Psoas muscle (tissue), 7 donors: ENCODE measurements at regions not wholly inside any gene's neighbourhood (a gene's known extent, or its start where the extent isn't known, plus 50 kb on each side); places are given as distances from the start of the nearest gene placed in this dataset.

Experiments
- ATAC-seq, 4 donors: fragments of 200-7000 bp; cut with Tn5 transposase; one replicate each; pipeline ENCODE4 v1.9.1; 2020; ENCODE audit warnings: moderate library complexity in 3 of 4, mild to moderate bottlenecking in 2 of 4
- DNase-seq, 2 donors: peaks; one replicate each; pipeline ENCODE4 v3.0.0-alpha.2; 2020
- H3K27ac ChIP-seq: fragments of 200-600 bp; one replicate; pipeline ENCODE4 v1.8.0; 2022
- H3K27me3 ChIP-seq, 3 donors: fragments of 200-600 bp in 1 of 3; one replicate each; pipeline versions ENCODE4 v1.6.1 to v1.8.0; 2013 to 2022; ENCODE audit warnings: low read length in 2 of 3, mild to moderate bottlenecking in 2 of 3, moderate library complexity in 1 of 3; ENCODE audit not compliant: insufficient read depth in 3 of 3
- H3K36me3 ChIP-seq, 2 donors: fragments of 200-600 bp in 1 of 2; one replicate each; pipeline versions ENCODE4 v1.6.1 to v1.8.0; 2013 to 2022; ENCODE audit warnings: low read depth in 1 of 2, mild to moderate bottlenecking in 1 of 2, moderate library complexity in 1 of 2; ENCODE audit not compliant: insufficient read depth in 1 of 2
- H3K4me1 ChIP-seq: fragments of 200-600 bp; one replicate; pipeline ENCODE4 v1.8.0; 2022
- H3K4me3 ChIP-seq: fragments of 200-600 bp; one replicate; pipeline ENCODE4 v1.8.0; 2022; ENCODE audit warnings: mild to moderate bottlenecking
- H3K9me3 ChIP-seq: fragments of 200-600 bp; one replicate; pipeline ENCODE4 v1.8.0; 2022
- CTCF ChIP-seq: fragments of 200-600 bp; IDR thresholded peaks from one replicate; pipeline ENCODE4 v1.8.0; 2022; ENCODE audit warnings: antibody characterized with exemption
- WGBS, 3 donors: extraction: QIAGEN DNeasy Blood & Tissue Kit; methylation state at CpG; one replicate each; pipeline versions ENCODE4 v1.1.6 to v1.1.7; 2013; 5-methylcytosine and 5-hydroxymethylcytosine counted together
- intact Hi-C, 2 donors: fragments of 100-400 bp; cut with DNase I; formaldehyde crosslinking; loops; one replicate each; pipeline versions ENCODE4 v1.11.0 to v1.14.2; 2022
- donor health status: healthy with polysubstance abuse.
- donor health status: DM: no; HTN: no; CAD: no; lungs with moderate emphysema.
- donor health status: Bipolar disorder and iron deficiency.
- donor health status: healthy.
- donor health status: DM: yes; HTN: yes; CAD: no.
- donor health status: DM: no; HTN: no; CAD: no.
- donor health status: DM: yes; HTN: yes; CAD: no.

GRCh38 chr13:105925496-105925895 lies 610.0 kb downstream of the EFNB2 start:
- Histone ChIP-seq H3K27me3 (no peaks in the 10 kb centered on the region), H3K4me3 (no peak overlapping the region), H3K27ac (no peak overlapping the region), H3K36me3 (no peaks in the 10 kb centered on the region), H3K9me3 (no peaks in the 10 kb centered on the region), H3K4me1 (no peaks in the 10 kb centered on the region)
- 56 to 89% (median 79%) methylated on average over 2 of the region's 2 CpGs for WGBS, 3 donors
- TF ChIP-seq CTCF, result no peak
- DNase-seq (no peak), ATAC-seq (no peak)
- intact Hi-C loops, result no loop called here

- Histone ChIP-seq H3K4me1 (no peaks in the 10 kb centered on the region), H3K9me3 (no peaks in the 10 kb centered on the region), H3K4me3 (no peak overlapping the region), H3K27ac (no peak overlapping the region), H3K27me3 (no peaks in the 10 kb centered on the region), H3K36me3 (no peaks in the 10 kb centered on the region)
- 62 to 74% (median 64%) methylated on average over 3 of the region's 3 CpGs for WGBS, 3 donors
- intact Hi-C loops, result no loop called here
- DNase-seq (no peak), ATAC-seq (no peak)
- no peak for TF ChIP-seq CTCF
Measured at GRCh38 chr13:105921711-105922110, 613.8 kb downstream of the EFNB2 start.

- Histone ChIP-seq H3K36me3 (no peaks in the 10 kb centered on the region), H3K4me1 (no peaks in the 10 kb centered on the region), H3K27me3 (no peaks in the 10 kb centered on the region), H3K9me3 (no peaks in the 10 kb centered on the region), H3K4me3 (no peak overlapping the region), H3K27ac (no peak overlapping the region)
- DNase-seq, result no peak
- no peak for TF ChIP-seq CTCF
- 66 to 76% (median 70%) methylated on average over 4 of the region's 4 CpGs for WGBS, 3 donors
- intact Hi-C loops, result no loop called here
- no peak for ATAC-seq
Measured at GRCh38 chr13:105920370-105920769, 615.1 kb downstream of the EFNB2 start.

- DNase-seq, result no peak
- WGBS, 3 donors, result 67 to 71% (median 70%) methylated on average over 16 of the region's 16 CpGs
- H3K27me3 ChIP-seq, result no peaks in the 10 kb centered on the region
- no peaks in the 10 kb centered on the region for H3K4me1 ChIP-seq
- no peak overlapping the region for H3K4me3 ChIP-seq
- H3K36me3 ChIP-seq, result no peaks in the 10 kb centered on the region
- no peak for TF ChIP-seq CTCF
- no peak for ATAC-seq
- intact Hi-C loops, result no loop called here
- H3K27ac ChIP-seq, result no peak overlapping the region
- H3K9me3 ChIP-seq, result no peaks in the 10 kb centered on the region
Measured at GRCh38 chr13:105918842-105919741, 616.4 kb downstream of the EFNB2 start.
